ENCODE measurements at regions not wholly inside any gene's neighbourhood (a gene's known extent, or its start where the extent isn't known, plus 50 kb on each side); places are given as distances from the start of the nearest gene placed in this dataset.
"Not testable (repeated sequence)": the region's sequence is repeated elsewhere in the genome, so short reads cannot be mapped to it uniquely, and the experiment has no call there.

DNA sequence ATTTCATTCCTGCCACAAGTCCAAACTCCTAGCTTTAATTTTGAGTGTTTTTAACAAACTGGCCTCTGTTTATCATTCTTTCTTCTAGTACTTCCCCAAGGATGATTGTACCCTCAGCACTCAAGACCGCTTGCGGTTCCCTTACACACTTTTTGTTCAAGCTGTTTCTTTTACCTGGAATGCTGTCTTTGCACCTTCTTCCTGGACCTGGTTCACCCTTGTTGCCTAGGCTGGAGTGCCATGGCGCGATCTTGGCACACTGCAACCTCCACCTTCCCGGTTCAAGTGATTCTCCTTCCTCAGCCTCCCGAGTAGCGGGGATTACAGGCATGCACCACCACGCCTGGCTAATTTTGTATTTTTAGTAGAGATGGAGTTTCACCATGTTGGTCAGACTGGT, 151.7 kb downstream of the OR4F15 start:
- not testable (repeated sequence) for TF ChIP-seq CTCF, POLR2A (IDR thresholded peaks at IDR 0.05)

Measured in right lobe of liver (tissue), 4 donors.